ENCODE measurements at regions not wholly inside any gene's neighbourhood (a gene's known extent, or its start where the extent isn't known, plus 50 kb on each side); places are given as distances from the start of the nearest gene placed in this dataset.

DNA sequence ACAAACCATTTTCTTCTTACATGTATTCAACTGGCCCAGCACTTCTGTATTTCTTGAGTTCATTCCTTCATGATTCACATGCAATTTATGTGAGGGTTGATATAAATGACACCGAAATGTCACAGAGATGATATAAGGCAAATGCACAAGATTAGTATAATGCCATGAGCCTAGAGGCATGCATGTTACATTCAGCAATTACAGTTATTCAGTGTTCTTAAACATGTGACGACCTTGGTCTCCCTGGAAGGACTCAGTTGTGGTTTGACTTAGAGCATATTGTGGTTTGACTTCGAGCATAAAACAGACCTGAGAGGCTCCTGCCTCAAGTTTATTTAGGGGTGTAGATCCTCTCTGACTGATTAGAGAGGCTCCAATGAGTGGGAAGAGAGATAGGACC is 752.1 kb upstream of the POM121L12 start:
- CTCF ChIA-PET: no interaction called here
- Histone ChIP-seq H3K27ac (no peak overlapping the region), H3K9me3 (ENCODE audit: insufficient read depth, low read depth) (no peaks in the 10 kb centered on the region), H3K4me2 (no peak overlapping the region), H3K4me3 (no peak overlapping the region), H4K20me1 (ENCODE audit: insufficient read depth) (no peaks in the 10 kb centered on the region), H3K4me1 (replicated peaks; ENCODE audit: insufficient read depth) (no peaks in the 10 kb centered on the region), H3K79me2 (ENCODE audit: low read depth) (no peaks in the 10 kb centered on the region), H3K27me3 (ENCODE audit: insufficient read depth, low read depth) (no peaks in the 10 kb centered on the region), H3F3A (ENCODE audit: insufficient read depth, low read depth) (no peaks in the 10 kb centered on the region), H2AFZ (no peak overlapping the region), H3K9me2 (ENCODE audit: insufficient read depth) (no peaks in the 10 kb centered on the region), H3K36me3 (ENCODE audit: low read depth) (no peaks in the 10 kb centered on the region)
- BruUV-seq (replicated peaks): no TSS peak
- no peak for TF ChIP-seq EZH2 (IDR thresholded peaks at IDR 0.05; ENCODE audit: low read depth)
- TF ChIP-seq, protein P1, sequence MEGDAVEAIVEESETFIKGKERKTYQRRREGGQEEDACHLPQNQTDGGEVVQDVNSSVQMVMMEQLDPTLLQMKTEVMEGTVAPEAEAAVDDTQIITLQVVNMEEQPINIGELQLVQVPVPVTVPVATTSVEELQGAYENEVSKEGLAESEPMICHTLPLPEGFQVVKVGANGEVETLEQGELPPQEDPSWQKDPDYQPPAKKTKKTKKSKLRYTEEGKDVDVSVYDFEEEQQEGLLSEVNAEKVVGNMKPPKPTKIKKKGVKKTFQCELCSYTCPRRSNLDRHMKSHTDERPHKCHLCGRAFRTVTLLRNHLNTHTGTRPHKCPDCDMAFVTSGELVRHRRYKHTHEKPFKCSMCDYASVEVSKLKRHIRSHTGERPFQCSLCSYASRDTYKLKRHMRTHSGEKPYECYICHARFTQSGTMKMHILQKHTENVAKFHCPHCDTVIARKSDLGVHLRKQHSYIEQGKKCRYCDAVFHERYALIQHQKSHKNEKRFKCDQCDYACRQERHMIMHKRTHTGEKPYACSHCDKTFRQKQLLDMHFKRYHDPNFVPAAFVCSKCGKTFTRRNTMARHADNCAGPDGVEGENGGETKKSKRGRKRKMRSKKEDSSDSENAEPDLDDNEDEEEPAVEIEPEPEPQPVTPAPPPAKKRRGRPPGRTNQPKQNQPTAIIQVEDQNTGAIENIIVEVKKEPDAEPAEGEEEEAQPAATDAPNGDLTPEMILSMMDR (conservative IDR thresholded peaks at IDR 0.05): no peak
- intact Hi-C loops (cut with micrococcal nuclease; ENCODE audit: unreplicated experiment): no loop called here
- POLR2A ChIA-PET (ENCODE audit: unreplicated experiment): no interaction called here
- DNase-seq: no peak

DNA sequence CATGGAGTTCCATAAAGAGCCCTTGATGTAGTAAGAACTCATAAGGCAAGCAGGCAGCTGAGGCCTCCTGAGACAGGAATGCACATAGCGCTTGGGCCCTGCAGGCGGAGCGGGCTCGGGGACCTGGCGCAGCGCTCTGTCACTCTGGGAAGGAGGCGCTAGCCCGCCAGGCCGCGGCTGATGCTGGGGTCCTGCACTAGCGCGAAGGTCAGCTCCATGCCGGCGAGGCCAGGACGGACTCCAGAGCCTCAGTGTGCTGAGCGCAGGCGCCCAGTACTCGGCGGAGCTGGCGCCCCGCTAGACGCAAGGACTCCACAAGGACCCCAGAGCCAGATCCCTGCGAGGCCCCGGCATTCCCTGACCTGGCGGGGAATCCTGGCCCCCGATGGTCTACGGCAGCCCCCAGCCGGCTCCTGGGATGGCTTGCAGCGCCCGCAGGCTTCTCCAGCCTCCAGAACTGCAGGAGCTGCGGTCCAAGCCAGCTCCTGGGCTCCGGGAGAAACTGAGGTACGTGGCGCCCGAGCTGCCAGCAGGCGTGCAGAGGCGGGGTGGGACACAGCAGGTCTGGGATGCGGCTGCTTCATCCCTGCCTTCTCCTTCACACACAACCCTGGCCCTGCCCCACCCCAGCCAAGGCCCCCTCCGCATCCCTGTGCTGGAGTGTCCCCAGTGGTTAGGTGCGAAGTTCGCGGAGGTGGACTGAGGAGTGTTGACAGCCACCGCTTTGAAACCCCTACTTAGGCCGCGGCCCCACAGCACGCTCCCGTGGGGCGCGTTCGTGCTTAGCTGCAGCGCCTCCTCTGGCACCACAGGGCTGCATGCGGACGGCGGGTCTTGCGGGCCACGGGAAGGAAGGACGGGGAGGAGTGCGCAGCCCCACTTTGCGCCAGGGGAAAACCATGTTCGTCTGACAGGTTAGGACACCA is 761.5 kb upstream of the POM121L12 start:
- intact Hi-C loops (cut with micrococcal nuclease; ENCODE audit: unreplicated experiment): no loop called here

DNA sequence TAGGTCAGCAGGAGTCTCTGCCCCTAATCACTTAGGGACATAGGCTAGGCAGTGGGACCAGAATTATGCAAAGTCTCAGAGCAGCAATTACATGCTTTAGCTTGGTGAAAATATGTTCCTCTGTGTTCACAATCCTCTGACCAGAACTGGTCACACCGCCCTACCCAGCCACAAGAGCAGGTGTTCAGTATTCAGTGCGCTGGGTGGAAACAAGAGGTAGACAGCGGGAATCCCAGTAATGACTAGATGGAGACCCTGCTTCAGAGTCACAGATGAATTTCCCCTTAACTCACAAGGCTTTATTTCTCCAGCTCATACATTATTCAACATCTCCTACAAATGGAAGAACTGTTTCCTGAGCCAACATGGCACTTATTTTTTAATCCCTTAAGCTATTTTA is 763.7 kb upstream of the POM121L12 start:
- H3K4me2 ChIP-seq: no peak overlapping the region
- no peaks in the 10 kb centered on the region for H3K9me3 ChIP-seq (ENCODE audit: insufficient read depth, low read depth)
- no peaks in the 10 kb centered on the region for H4K20me1 ChIP-seq (ENCODE audit: insufficient read depth)
- H3K36me3 ChIP-seq (ENCODE audit: low read depth): no peaks in the 10 kb centered on the region
- ChIA-PET POLR2A (ENCODE audit: unreplicated experiment) (no interaction called here), CTCF (no interaction called here)
- H2AFZ ChIP-seq: no peak overlapping the region
- no peak overlapping the region for H3K27ac ChIP-seq
- no peaks in the 10 kb centered on the region for H3K27me3 ChIP-seq (ENCODE audit: insufficient read depth, low read depth)
- DNase-seq: no peak
- H3F3A ChIP-seq (ENCODE audit: insufficient read depth, low read depth): no peaks in the 10 kb centered on the region
- no peak for TF ChIP-seq EZH2 (IDR thresholded peaks at IDR 0.05; ENCODE audit: low read depth)
- TF ChIP-seq, protein P1 (conservative IDR thresholded peaks at IDR 0.05): no peak
- no peaks in the 10 kb centered on the region for H3K4me1 ChIP-seq (replicated peaks; ENCODE audit: insufficient read depth)
- BruUV-seq (replicated peaks): no TSS peak
- H3K79me2 ChIP-seq (ENCODE audit: low read depth): no peaks in the 10 kb centered on the region
- intact Hi-C loops (cut with micrococcal nuclease; ENCODE audit: unreplicated experiment): no loop called here
- H3K4me3 ChIP-seq: no peak overlapping the region
- no peaks in the 10 kb centered on the region for H3K9me2 ChIP-seq (ENCODE audit: insufficient read depth)

More for the DNA sequence above, 761.5 kb upstream of the POM121L12 start:
- Histone ChIP-seq H3K4me3 (no peak overlapping the region), H3K36me3 (ENCODE audit: low read depth) (no peaks in the 10 kb centered on the region), H3K9me3 (ENCODE audit: insufficient read depth, low read depth) (no peaks in the 10 kb centered on the region), H3K27me3 (ENCODE audit: insufficient read depth, low read depth) (no peaks in the 10 kb centered on the region), H3K4me2 (no peak overlapping the region), H3K9me2 (ENCODE audit: insufficient read depth) (no peaks in the 10 kb centered on the region), H3K79me2 (ENCODE audit: low read depth) (no peaks in the 10 kb centered on the region), H2AFZ (no peak overlapping the region), H3K27ac (no peak overlapping the region), H3F3A (ENCODE audit: insufficient read depth, low read depth) (no peaks in the 10 kb centered on the region), H4K20me1 (ENCODE audit: insufficient read depth) (no peaks in the 10 kb centered on the region), H3K4me1 (replicated peaks; ENCODE audit: insufficient read depth) (no peaks in the 10 kb centered on the region)
- BruUV-seq (replicated peaks): no TSS peak
- ChIA-PET POLR2A (ENCODE audit: unreplicated experiment) (no interaction called here), CTCF (no interaction called here)
- DNase-seq: no peak
- no peak for TF ChIP-seq EZH2 (IDR thresholded peaks at IDR 0.05; ENCODE audit: low read depth)
- TF ChIP-seq, protein P1 (conservative IDR thresholded peaks at IDR 0.05): no peak
